SKM-1 treated with dmso at 0.1 percent for 144 hours (cell line): ENCODE measurements at regions not wholly inside any gene's neighbourhood (a gene's known extent, or its start where the extent isn't known, plus 50 kb on each side); places are given as distances from the start of the nearest gene placed in this dataset.
A peak's percentile ranks its signal among the peaks of the same experiment; 100 is the strongest.

Experiments
- DNase-seq: peaks from one replicate; lab custom pipeline; 2025; ENCODE audit not compliant: unreplicated experiment; lab: John Stamatoyannopoulos, UW

GRCh38 chrY:15397556-15398280, 873.4 kb downstream of the NLGN4Y start:
- no peak for DNase-seq

GRCh38 chrY:15402451-15402850, 878.1 kb downstream of the NLGN4Y start:
- no peak for DNase-seq

DNA sequence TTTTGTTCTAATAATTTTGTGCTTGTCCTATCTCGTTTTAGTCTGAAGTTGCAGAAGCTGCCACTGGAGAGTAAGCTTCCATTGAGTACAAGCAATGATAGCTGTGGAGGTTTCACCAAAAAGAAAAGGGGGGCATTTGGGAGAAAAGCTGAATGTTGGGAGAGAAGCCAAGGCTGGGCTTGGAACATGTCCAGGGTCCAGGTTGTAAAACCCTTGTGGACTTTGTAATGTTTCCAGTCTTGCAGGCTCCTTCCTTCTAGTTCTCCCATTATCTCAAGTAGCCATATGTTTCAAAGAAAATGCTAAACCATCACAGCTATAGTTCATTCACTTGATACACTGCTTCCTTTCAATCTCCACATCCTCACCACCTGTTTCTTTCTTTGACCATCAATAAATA, 880.2 kb downstream of the NLGN4Y start:
- DNase-seq, result no peak

DNA sequence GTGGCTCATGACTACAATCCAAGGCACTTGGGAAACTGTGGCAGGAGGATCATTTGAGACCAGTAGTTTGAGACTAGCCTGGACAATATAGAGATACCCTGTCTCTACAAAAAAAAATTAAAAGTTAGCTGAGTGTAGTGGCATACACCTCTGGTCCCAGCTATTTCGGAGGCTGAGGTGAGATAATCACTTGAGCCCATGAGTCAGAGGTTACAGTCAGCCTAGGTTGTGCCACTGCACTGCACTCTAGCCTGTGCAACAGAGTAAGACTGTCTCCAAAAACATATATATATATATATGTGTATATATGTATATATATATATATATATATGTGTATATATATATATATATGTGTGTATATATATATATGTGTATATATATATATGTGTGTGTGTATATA, 890.8 kb downstream of the NLGN4Y start:
- no peak for DNase-seq

GRCh38 chrY:15418613-15419012, 894.3 kb downstream of the NLGN4Y start:
- no peak for DNase-seq

GRCh38 chrY:15424665-15425132, 900.4 kb downstream of the NLGN4Y start:
- no peak for DNase-seq

- no peak for DNase-seq
These were observed 915.8 kb downstream of the NLGN4Y start for GRCh38 chrY:15440021-15440695.

GRCh38 chrY:15440696-15441408, 916.5 kb downstream of the NLGN4Y start:
- peak; percentile 37 for DNase-seq

GRCh38 chrY:15441878-15442277, 917.5 kb downstream of the NLGN4Y start:
- DNase-seq, result no peak

- DNase-seq, result no peak
These were observed 921.5 kb downstream of the NLGN4Y start for GRCh38 chrY:15445871-15446270.

- DNase-seq, result no peak
These were observed 922.5 kb downstream of the NLGN4Y start for GRCh38 chrY:15446861-15447260.

- DNase-seq, result no peak
These were observed 923.6 kb downstream of the NLGN4Y start for GRCh38 chrY:15447959-15448358.

DNA sequence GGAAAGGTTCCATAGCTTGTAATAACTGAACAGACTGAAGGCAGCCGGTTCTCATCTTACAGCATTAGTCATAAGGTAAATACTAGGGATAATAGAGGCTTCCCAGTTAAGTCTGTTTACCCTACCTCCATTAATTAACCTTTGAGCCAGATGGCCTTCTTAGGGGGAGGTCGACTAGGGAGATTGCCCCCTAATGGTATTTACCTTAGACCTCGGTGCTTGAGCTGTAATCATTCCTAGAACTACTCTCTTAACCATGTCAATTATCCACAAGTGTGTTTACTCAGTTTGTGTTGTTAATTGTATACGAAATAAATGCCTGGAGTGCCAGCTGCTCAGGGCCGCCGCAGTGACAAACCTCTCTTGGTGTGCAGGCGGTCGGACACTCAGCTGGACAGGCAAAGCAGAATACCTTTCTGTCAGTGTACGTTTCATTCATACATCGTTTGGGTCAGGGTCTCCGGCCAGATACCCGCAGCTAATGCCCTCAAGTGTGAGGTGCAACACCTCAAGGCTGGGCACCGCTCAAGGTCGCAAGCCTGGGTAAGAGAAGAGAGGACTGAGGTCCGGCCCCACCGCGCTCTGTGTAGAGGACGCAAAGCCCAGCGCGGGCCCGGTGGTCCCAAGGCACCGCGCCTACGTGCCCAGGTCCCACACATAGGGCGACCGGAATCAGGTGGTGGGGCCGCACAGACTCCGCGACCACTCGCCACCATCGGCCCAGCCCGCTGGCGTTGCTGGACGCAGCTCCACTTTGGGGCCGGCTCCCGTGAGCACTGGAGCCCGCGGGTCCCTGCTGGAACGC, 931.0 kb downstream of the NLGN4Y start:
- no peak for DNase-seq

GRCh38 chrY:15455980-15456469, 931.7 kb downstream of the NLGN4Y start:
- no peak for DNase-seq

DNA sequence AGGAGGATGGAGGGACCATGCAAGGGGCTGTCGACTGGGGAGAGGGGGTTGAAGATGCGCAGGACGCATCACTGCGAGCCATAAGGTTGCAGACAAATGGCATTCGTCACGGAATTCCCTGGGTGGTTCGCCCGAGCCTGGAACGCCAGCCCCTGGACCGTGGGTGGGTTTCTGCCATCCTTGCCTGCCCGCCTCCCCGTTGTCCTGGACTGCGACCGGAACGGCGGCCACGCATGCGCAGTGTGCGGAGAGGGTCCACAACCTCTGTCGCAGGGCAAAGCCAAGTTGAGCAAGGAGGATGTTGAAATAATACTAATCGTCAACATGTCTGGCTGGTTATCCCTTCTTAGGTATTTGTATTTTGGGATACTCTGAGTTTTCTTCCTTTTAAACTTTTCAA, 932.2 kb downstream of the NLGN4Y start:
- no peak for DNase-seq

DNA sequence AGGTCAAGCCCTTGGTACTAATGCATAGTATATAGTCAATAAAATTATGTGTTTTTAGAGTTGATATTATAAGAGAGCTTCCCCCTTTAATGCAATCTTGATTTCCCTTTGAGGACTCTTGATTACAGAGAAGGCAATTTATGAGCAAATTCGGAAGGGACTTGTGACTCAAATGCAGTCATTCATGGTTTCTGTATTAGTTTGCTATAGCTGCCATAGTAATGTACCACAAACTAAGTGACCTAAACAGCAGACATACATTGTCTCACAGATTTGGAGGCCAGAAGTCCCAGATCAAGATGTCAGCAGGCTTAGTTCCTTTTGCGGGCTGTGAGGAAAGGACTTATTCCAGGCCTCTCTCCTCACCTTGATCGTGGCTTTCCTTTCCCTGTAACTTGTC, 933.4 kb downstream of the NLGN4Y start:
- DNase-seq, result no peak

- no peak for DNase-seq
These were observed 934.1 kb downstream of the NLGN4Y start for GRCh38 chrY:15458426-15458825.

DNA sequence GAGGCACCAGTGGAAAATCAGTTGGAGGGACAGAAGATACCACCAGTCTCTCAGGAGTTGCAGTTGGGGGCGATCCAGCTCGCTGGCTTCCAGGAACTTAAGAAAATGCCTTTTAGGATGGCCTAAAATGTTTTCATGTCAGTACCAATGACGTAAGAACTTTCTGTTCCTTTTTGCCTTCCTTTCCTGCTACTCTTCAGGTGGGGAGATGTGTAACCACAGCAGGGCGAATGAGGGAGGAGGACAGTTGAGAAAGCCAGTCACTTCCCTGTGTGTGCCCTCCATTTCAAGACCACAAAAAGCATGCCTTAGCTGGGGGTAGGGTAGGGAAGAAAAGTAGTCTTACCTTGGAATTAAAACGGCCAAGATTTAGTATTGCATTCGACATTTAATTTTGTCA, 941.6 kb downstream of the NLGN4Y start:
- peak; percentile 15 for DNase-seq

DNA sequence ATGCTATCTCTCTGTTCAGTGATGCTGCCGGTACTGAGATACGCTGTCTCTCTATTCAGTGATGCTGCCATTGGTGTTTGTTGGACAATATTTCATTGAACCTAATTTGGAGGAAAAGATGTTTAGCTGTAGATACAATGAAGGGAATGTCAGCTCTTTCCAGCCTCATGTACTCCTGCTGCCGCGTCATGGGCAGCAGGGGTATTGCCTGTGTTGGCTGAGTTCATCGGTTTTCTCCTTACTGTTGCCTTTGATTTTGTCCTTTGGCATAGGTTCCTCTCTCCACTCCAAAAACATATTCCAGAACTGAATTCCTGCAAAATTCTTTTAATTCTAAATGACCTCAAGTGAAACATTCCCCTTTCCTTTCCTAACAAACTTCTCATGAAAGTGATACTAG, 942.6 kb downstream of the NLGN4Y start:
- DNase-seq, result no peak

GRCh38 chrY:15468091-15468490, 943.8 kb downstream of the NLGN4Y start:
- no peak for DNase-seq

DNA sequence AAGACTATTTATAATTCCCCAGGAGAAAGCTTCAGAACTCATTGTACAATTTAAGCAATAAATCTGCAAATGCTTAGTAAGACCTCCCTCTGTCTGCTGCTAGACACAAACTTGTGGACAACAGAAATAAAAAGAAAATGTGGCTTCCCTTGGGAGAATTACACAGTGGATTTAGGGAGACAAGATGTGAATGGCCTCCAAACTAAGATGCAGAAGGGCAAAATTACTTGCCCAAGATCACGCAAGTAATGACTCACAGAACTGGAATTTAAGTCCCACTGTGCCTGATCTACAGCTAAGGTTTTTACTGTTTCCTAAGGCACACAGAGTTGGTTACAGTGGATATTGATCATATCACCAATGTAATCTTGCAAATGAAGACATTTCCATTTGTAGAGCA, 947.0 kb downstream of the NLGN4Y start:
- DNase-seq, result no peak
